Neural cell (in vitro differentiated cells): ENCODE measurements at regions not wholly inside any gene's neighbourhood (a gene's known extent, or its start where the extent isn't known, plus 50 kb on each side); places are given as distances from the start of the nearest gene placed in this dataset.
"Not testable (repeated sequence)": the region's sequence is repeated elsewhere in the genome, so short reads cannot be mapped to it uniquely, and the experiment has no call there.

Experiments
- CTCF ChIP-seq: fragments of 450-650 bp; IDR thresholded peaks from 2 replicates; pipeline ENCODE4 v1.5.1; 2014; ENCODE audit warnings: antibody characterized with exemption, mild to moderate bottlenecking, moderate library complexity; ENCODE audit not compliant: poor library complexity, severe bottlenecking
- EP300 ChIP-seq: fragments of 450-650 bp; conservative IDR thresholded peaks from 2 replicates; pipeline ENCODE4 v1.6.1; 2014; ENCODE audit warnings: antibody characterized with exemption, mild to moderate bottlenecking, moderate library complexity; ENCODE audit not compliant: poor library complexity, severe bottlenecking
- EZH2 ChIP-seq: fragments of 200-600, 300-800 bp; shearing (Covaris generic), sonication (generic); IDR thresholded peaks from 2 replicates; pipeline ENCODE4 v1.6.1; 2014; ENCODE audit warnings: antibody characterized with exemption, low read length, borderline replicate concordance, mild to moderate bottlenecking; ENCODE audit not compliant: insufficient read depth, poor library complexity, severe bottlenecking
- MXI1 ChIP-seq: fragments of 450-650 bp; conservative IDR thresholded peaks from 2 replicates; pipeline ENCODE4 v1.6.1; 2014; ENCODE audit warnings: antibody characterized with exemption, mild to moderate bottlenecking; ENCODE audit not compliant: poor library complexity, severe bottlenecking
- POLR2AphosphoS5 ChIP-seq: IDR thresholded peaks from 2 replicates; pipeline ENCODE4 v1.6.1; 2012
- RAD21 ChIP-seq: fragments of 450-650 bp; conservative IDR thresholded peaks from 2 replicates; pipeline ENCODE4 v1.6.1; 2014; ENCODE audit warnings: antibody characterized with exemption, mild to moderate bottlenecking, moderate library complexity
- SMC3 ChIP-seq: fragments of 450-650 bp; conservative IDR thresholded peaks from 2 replicates; pipeline ENCODE4 v1.6.1; 2014; ENCODE audit warnings: antibody characterized with exemption, mild to moderate bottlenecking, moderate library complexity; ENCODE audit not compliant: poor library complexity
- TAF1 ChIP-seq: IDR thresholded peaks from 2 replicates; pipeline ENCODE4 v1.6.1; 2012; ENCODE audit warnings: low read depth

- not testable (repeated sequence) for TF ChIP-seq EP300, CTCF, EZH2, SMC3, POLR2AphosphoS5, MXI1, TAF1, RAD21
Measured at GRCh38 chr16:79881107-79881506, 280.6 kb upstream of the MAF start.
